Neural progenitor cell (in vitro differentiated cells): ENCODE measurements at regions not wholly inside any gene's neighbourhood (a gene's known extent, or its start where the extent isn't known, plus 50 kb on each side); places are given as distances from the start of the nearest gene placed in this dataset.

ENCODE experiments used
- CTCF ChIP-seq: fragments of 200-600 bp; sonication (generic); IDR thresholded peaks from 2 replicates; pipeline ENCODE4 v1.5.1; 2017; ENCODE audit warnings: antibody characterized with exemption, mild to moderate bottlenecking
- EZH2 ChIP-seq: fragments of 200-600 bp; sonication (generic); IDR thresholded peaks from 2 replicates; pipeline ENCODE4 v1.6.1; 2017; ENCODE audit warnings: antibody characterized with exemption, mild to moderate bottlenecking, moderate library complexity
- EZH2phosphoT487 ChIP-seq: fragments of 200-600 bp; sonication (generic); IDR thresholded peaks from 2 replicates; pipeline ENCODE4 v1.6.1; 2017; ENCODE audit warnings: antibody characterized with exemption

DNA sequence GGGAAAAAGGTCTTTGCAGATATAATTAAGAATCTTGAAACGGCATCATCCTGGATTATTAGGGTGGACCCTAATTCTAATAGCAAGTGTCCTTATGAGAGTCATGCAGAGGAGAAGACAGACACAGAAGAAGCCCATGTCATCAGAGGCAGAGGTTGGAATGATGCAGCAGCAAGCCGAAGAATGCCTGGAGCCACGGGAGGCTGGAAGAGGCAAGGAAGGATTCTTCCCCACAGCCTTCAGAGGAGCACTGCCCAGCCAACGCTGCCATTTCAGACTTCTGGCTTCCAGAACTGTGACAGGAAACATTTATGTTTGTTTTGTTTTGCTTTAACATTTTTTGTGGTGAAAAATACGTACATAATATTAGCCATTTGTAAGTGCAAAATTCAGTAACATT, 72.3 kb downstream of the MCFD2 start:
- TF ChIP-seq CTCF, result no peak
- no peak for TF ChIP-seq EZH2
- TF ChIP-seq EZH2phosphoT487, result no peak
